ENCODE measurements at regions not wholly inside any gene's neighbourhood (a gene's known extent, or its start where the extent isn't known, plus 50 kb on each side); places are given as distances from the start of the nearest gene placed in this dataset.

GRCh38 chr4:138409670-138410069 is 167.5 kb upstream of the SLC7A11 start:
- TF ChIP-seq TAF1 (IDR thresholded peaks at IDR 0.05; ENCODE audit: borderline replicate concordance, insufficient read depth, low read length) = no peak
- no peak for TF ChIP-seq POLR2AphosphoS5 (IDR thresholded peaks at IDR 0.05; ENCODE audit: low read depth, low read length)
- TF ChIP-seq FOXP2 (optimal IDR thresholded peaks at IDR 0.05; ENCODE audit: borderline replicate concordance, extremely low read depth, extremely low read length, insufficient read depth) = no peak
- TF ChIP-seq, protein P1, sequence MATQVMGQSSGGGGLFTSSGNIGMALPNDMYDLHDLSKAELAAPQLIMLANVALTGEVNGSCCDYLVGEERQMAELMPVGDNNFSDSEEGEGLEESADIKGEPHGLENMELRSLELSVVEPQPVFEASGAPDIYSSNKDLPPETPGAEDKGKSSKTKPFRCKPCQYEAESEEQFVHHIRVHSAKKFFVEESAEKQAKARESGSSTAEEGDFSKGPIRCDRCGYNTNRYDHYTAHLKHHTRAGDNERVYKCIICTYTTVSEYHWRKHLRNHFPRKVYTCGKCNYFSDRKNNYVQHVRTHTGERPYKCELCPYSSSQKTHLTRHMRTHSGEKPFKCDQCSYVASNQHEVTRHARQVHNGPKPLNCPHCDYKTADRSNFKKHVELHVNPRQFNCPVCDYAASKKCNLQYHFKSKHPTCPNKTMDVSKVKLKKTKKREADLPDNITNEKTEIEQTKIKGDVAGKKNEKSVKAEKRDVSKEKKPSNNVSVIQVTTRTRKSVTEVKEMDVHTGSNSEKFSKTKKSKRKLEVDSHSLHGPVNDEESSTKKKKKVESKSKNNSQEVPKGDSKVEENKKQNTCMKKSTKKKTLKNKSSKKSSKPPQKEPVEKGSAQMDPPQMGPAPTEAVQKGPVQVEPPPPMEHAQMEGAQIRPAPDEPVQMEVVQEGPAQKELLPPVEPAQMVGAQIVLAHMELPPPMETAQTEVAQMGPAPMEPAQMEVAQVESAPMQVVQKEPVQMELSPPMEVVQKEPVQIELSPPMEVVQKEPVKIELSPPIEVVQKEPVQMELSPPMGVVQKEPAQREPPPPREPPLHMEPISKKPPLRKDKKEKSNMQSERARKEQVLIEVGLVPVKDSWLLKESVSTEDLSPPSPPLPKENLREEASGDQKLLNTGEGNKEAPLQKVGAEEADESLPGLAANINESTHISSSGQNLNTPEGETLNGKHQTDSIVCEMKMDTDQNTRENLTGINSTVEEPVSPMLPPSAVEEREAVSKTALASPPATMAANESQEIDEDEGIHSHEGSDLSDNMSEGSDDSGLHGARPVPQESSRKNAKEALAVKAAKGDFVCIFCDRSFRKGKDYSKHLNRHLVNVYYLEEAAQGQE (IDR thresholded peaks at IDR 0.05; ENCODE audit: insufficient read depth in 1 of 2, low read depth in 2 of 2, low read length in 2 of 2) = no peak
- no peak for TF ChIP-seq SIN3A (IDR thresholded peaks at IDR 0.05; ENCODE audit: borderline replicate concordance, insufficient read depth, low read length)

- TF ChIP-seq TAF1 (IDR thresholded peaks at IDR 0.05; ENCODE audit: borderline replicate concordance, insufficient read depth, low read length) (no peak), SIN3A (IDR thresholded peaks at IDR 0.05; ENCODE audit: borderline replicate concordance, insufficient read depth, low read length) (no peak), POLR2AphosphoS5 (IDR thresholded peaks at IDR 0.05; ENCODE audit: low read depth, low read length) (no peak), FOXP2 (optimal IDR thresholded peaks at IDR 0.05; ENCODE audit: borderline replicate concordance, extremely low read depth, extremely low read length, insufficient read depth) (no peak)
- TF ChIP-seq, protein P1 (IDR thresholded peaks at IDR 0.05; ENCODE audit: insufficient read depth in 1 of 2, low read depth in 2 of 2, low read length in 2 of 2) = no peak
Observed at GRCh38 chr4:138408758-138409157, 166.6 kb upstream of the SLC7A11 start.

DNA sequence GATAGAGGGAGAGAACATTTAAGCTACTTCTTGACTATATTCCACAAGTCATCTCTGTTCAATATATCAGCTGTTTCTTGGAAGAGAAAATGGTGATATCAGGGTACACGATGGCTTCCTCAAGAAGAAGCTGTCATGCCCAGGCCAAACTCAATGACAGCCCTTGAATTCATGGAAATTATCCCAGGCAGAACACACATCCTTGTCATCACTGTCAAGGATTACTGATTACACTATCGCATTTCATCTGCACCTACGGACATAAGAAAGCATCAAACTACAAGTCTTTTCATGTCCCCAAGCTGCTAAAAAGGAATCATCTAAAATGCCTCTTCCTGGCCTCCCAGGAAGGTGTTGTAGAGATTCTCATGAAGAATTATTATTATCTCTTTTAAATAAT is 165.2 kb upstream of the SLC7A11 start:
- TF ChIP-seq POLR2AphosphoS5 (IDR thresholded peaks at IDR 0.05; ENCODE audit: low read depth, low read length) = no peak
- TF ChIP-seq SIN3A (IDR thresholded peaks at IDR 0.05; ENCODE audit: borderline replicate concordance, insufficient read depth, low read length) = no peak
- TF ChIP-seq FOXP2 (optimal IDR thresholded peaks at IDR 0.05; ENCODE audit: borderline replicate concordance, extremely low read depth, extremely low read length, insufficient read depth) = no peak
- TF ChIP-seq, protein P1 (IDR thresholded peaks at IDR 0.05; ENCODE audit: insufficient read depth in 1 of 2, low read depth in 2 of 2, low read length in 2 of 2) = no peak
- TF ChIP-seq TAF1 (IDR thresholded peaks at IDR 0.05; ENCODE audit: borderline replicate concordance, insufficient read depth, low read length) = no peak

- TF ChIP-seq TAF1 (IDR thresholded peaks at IDR 0.05; ENCODE audit: borderline replicate concordance, insufficient read depth, low read length) (no peak), POLR2AphosphoS5 (IDR thresholded peaks at IDR 0.05; ENCODE audit: low read depth, low read length) (no peak), FOXP2 (optimal IDR thresholded peaks at IDR 0.05; ENCODE audit: borderline replicate concordance, extremely low read depth, extremely low read length, insufficient read depth) (no peak)
Observed at GRCh38 chr4:138406876-138407275, 164.7 kb upstream of the SLC7A11 start.

DNA sequence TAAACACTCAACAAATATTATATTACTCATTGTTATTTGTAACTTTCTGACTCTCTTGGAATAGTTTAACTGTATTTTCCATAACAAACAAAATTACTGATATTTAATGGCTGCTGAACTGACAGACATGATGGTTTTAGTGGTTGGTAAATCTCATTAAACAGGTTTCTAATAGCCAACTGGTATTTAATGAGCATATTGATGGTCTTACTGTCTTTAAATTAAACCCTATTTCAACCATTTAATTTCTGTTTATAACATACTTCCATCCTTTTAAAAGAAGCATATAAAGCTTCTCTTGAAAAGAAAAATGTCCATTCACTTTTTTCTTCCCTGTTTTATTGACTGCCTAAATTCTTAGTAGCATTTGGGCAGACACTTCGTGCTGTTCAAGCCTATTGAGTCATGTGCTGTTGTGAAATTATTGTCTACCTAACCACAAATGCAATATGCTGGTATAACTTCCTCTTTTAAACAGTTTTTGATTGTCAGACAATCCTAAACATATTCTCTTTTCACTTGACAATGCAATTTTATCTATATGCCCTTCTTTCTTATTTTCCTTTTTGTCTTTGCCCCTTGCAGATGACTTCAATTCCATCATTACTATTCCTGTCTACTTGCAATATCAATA is 163.9 kb upstream of the SLC7A11 start:
- TF ChIP-seq POLR2AphosphoS5 (IDR thresholded peaks at IDR 0.05; ENCODE audit: low read depth, low read length) = no peak
- TF ChIP-seq FOXP2 (optimal IDR thresholded peaks at IDR 0.05; ENCODE audit: borderline replicate concordance, extremely low read depth, extremely low read length, insufficient read depth) = no peak
- TF ChIP-seq, protein P1 (IDR thresholded peaks at IDR 0.05; ENCODE audit: insufficient read depth in 1 of 2, low read depth in 2 of 2, low read length in 2 of 2) = no peak
- TF ChIP-seq SIN3A (IDR thresholded peaks at IDR 0.05; ENCODE audit: borderline replicate concordance, insufficient read depth, low read length) = no peak
- no peak for TF ChIP-seq TAF1 (IDR thresholded peaks at IDR 0.05; ENCODE audit: borderline replicate concordance, insufficient read depth, low read length)

Data from PFSK-1 (cell line).